ENCODE measurements at regions not wholly inside any gene's neighbourhood (a gene's known extent, or its start where the extent isn't known, plus 50 kb on each side); places are given as distances from the start of the nearest gene placed in this dataset.

- Histone ChIP-seq H3K4ac (ENCODE audit: low read depth, low read length) (no peak overlapping the region), H3K23ac (ENCODE audit: low read length) (no peak overlapping the region), H3K4me1 (ENCODE audit: control insufficient read depth in 1 of 2, insufficient read depth in 2 of 2, low read length in 2 of 2) (no peaks in the 10 kb centered on the region), H3K4me2 (ENCODE audit: low read length) (no peak overlapping the region), H4K8ac (ENCODE audit: low read depth, low read length) (no peak overlapping the region), H2BK5ac (ENCODE audit: low read depth, low read length, poor library complexity) (no peak overlapping the region), H3K18ac (ENCODE audit: low read length) (no peak overlapping the region), H2AK5ac (ENCODE audit: low read length) (no peak overlapping the region), H4K12ac (ENCODE audit: low read depth, low read length) (no peak overlapping the region), H2BK12ac (ENCODE audit: low read length) (no peak overlapping the region), H3K9ac (ENCODE audit: low read length) (no peak overlapping the region), H3K4me3 (ENCODE audit: low read depth, low read length) (no peak overlapping the region), H3K79me2 (ENCODE audit: control insufficient read depth, insufficient read depth, low read length, poor library complexity) (no peaks in the 10 kb centered on the region), H3K9me3 (ENCODE audit: insufficient read depth, low read depth, low read length) (no peaks in the 10 kb centered on the region), H4K91ac (ENCODE audit: low read depth, low read length) (no peak overlapping the region), H3K36me3 (ENCODE audit: control insufficient read depth in 1 of 2, insufficient read depth in 2 of 2, low read length in 2 of 2) (no peaks in the 10 kb centered on the region), H2AFZ (ENCODE audit: insufficient read depth, low read length, poor library complexity) (no peak overlapping the region), H3K14ac (ENCODE audit: low read length) (no peak overlapping the region), H3K27me3 (ENCODE audit: insufficient read depth, low read length) (no peaks in the 10 kb centered on the region), H2BK120ac (ENCODE audit: insufficient read depth, low read length, poor library complexity) (no peak overlapping the region), H3K79me1 (ENCODE audit: low read length) (no peaks in the 10 kb centered on the region), H3K27ac (ENCODE audit: low read depth, low read length) (no peak overlapping the region)
- no CpG with 5 or more reads among the region's 6 CpGs for WGBS (ENCODE audit: extremely low coverage, insufficient coverage, insufficient read length)
- peak in 1 of 2 donors; percentile 31 for DNase-seq
These were observed 1156.3 kb downstream of the SORCS3 start for GRCh38 chr10:105797234-105797890.

- no peak overlapping the region for H3K27ac ChIP-seq (ENCODE audit: low read depth, low read length)
- H4K8ac ChIP-seq (ENCODE audit: low read depth, low read length), result no peak overlapping the region
- no peak overlapping the region for H2BK12ac ChIP-seq (ENCODE audit: low read length)
- no peaks in the 10 kb centered on the region for H3K4me1 ChIP-seq (ENCODE audit: control insufficient read depth in 1 of 2, insufficient read depth in 2 of 2, low read length in 2 of 2)
- WGBS (ENCODE audit: extremely low coverage, insufficient coverage, insufficient read length), result no CpG with 5 or more reads among the region's 3 CpGs
- no peaks in the 10 kb centered on the region for H3K9me3 ChIP-seq (ENCODE audit: insufficient read depth, low read depth, low read length)
- no peak overlapping the region for H4K12ac ChIP-seq (ENCODE audit: low read depth, low read length)
- no peak for DNase-seq
- H3K4me2 ChIP-seq (ENCODE audit: low read length), result no peak overlapping the region
- no peaks in the 10 kb centered on the region for H3K79me1 ChIP-seq (ENCODE audit: low read length)
- no peaks in the 10 kb centered on the region for H3K79me2 ChIP-seq (ENCODE audit: control insufficient read depth, insufficient read depth, low read length, poor library complexity)
- no peak overlapping the region for H3K4ac ChIP-seq (ENCODE audit: low read depth, low read length)
- H3K9ac ChIP-seq (ENCODE audit: low read length), result no peak overlapping the region
- no peaks in the 10 kb centered on the region for H3K36me3 ChIP-seq (ENCODE audit: control insufficient read depth in 1 of 2, insufficient read depth in 2 of 2, low read length in 2 of 2)
- H3K27me3 ChIP-seq (ENCODE audit: insufficient read depth, low read length), result no peaks in the 10 kb centered on the region
- no peak overlapping the region for H3K14ac ChIP-seq (ENCODE audit: low read length)
- H2AK5ac ChIP-seq (ENCODE audit: low read length), result no peak overlapping the region
- no peak overlapping the region for H3K18ac ChIP-seq (ENCODE audit: low read length)
- no peak overlapping the region for H2BK120ac ChIP-seq (ENCODE audit: insufficient read depth, low read length, poor library complexity)
- H4K91ac ChIP-seq (ENCODE audit: low read depth, low read length), result no peak overlapping the region
- no peak overlapping the region for H3K4me3 ChIP-seq (ENCODE audit: low read depth, low read length)
- no peak overlapping the region for H2BK5ac ChIP-seq (ENCODE audit: low read depth, low read length, poor library complexity)
- no peak overlapping the region for H3K23ac ChIP-seq (ENCODE audit: low read length)
- H2AFZ ChIP-seq (ENCODE audit: insufficient read depth, low read length, poor library complexity), result no peak overlapping the region
These were observed 1152.0 kb downstream of the SORCS3 start for GRCh38 chr10:105793071-105793470.

GRCh38 chr10:105785721-105786120, 1144.6 kb downstream of the SORCS3 start:
- H3K27ac ChIP-seq (ENCODE audit: low read depth, low read length), result no peak overlapping the region
- no peak overlapping the region for H3K4ac ChIP-seq (ENCODE audit: low read depth, low read length)
- H2BK120ac ChIP-seq (ENCODE audit: insufficient read depth, low read length, poor library complexity), result no peak overlapping the region
- no peak overlapping the region for H3K18ac ChIP-seq (ENCODE audit: low read length)
- no peaks in the 10 kb centered on the region for H3K9me3 ChIP-seq (ENCODE audit: insufficient read depth, low read depth, low read length)
- H2AFZ ChIP-seq (ENCODE audit: insufficient read depth, low read length, poor library complexity), result no peak overlapping the region
- no peak overlapping the region for H3K23ac ChIP-seq (ENCODE audit: low read length)
- no peaks in the 10 kb centered on the region for H3K79me1 ChIP-seq (ENCODE audit: low read length)
- H3K4me2 ChIP-seq (ENCODE audit: low read length), result no peak overlapping the region
- H3K14ac ChIP-seq (ENCODE audit: low read length), result no peak overlapping the region
- H2BK12ac ChIP-seq (ENCODE audit: low read length), result no peak overlapping the region
- WGBS (ENCODE audit: extremely low coverage, insufficient coverage, insufficient read length), result no CpG with 5 or more reads among the region's 3 CpGs
- no peak overlapping the region for H3K4me3 ChIP-seq (ENCODE audit: low read depth, low read length)
- no peak overlapping the region for H3K9ac ChIP-seq (ENCODE audit: low read length)
- DNase-seq, result no peak
- H4K91ac ChIP-seq (ENCODE audit: low read depth, low read length), result no peak overlapping the region
- H2BK5ac ChIP-seq (ENCODE audit: low read depth, low read length, poor library complexity), result no peak overlapping the region
- no peak overlapping the region for H4K8ac ChIP-seq (ENCODE audit: low read depth, low read length)
- no peak overlapping the region for H4K12ac ChIP-seq (ENCODE audit: low read depth, low read length)
- no peaks in the 10 kb centered on the region for H3K4me1 ChIP-seq (ENCODE audit: control insufficient read depth in 1 of 2, insufficient read depth in 2 of 2, low read length in 2 of 2)
- H3K79me2 ChIP-seq (ENCODE audit: control insufficient read depth, insufficient read depth, low read length, poor library complexity), result no peaks in the 10 kb centered on the region
- H3K36me3 ChIP-seq (ENCODE audit: control insufficient read depth in 1 of 2, insufficient read depth in 2 of 2, low read length in 2 of 2), result no peaks in the 10 kb centered on the region
- H2AK5ac ChIP-seq (ENCODE audit: low read length), result no peak overlapping the region
- H3K27me3 ChIP-seq (ENCODE audit: insufficient read depth, low read length), result no peaks in the 10 kb centered on the region

DNA sequence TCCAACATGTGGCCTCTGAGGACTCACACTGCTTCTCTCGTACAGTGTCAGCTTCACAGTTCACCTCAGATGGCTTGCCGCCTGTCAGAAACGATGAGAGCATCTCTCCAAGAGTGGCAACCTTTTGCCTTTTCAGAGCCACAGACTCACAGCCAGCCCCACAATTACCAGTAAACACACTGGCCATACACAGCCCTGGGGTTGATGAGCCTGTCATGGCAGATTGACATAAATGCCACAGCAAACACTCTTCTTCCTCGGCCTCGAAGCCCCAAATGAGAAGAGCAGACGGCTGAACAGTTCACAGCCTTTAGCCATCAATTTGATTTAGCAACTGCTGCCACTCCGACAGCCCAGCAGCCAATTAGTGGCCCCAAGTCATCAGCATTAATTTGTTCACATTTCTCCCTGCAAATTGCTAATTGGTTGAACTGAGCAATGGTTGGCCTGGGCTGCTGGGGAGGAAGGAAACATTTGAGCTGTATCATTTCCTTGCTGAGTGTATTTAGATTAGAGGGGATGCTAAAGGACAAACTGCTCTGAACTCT, 1142.9 kb downstream of the SORCS3 start:
- H4K8ac ChIP-seq (ENCODE audit: low read depth, low read length), result no peak overlapping the region
- H3K36me3 ChIP-seq (ENCODE audit: control insufficient read depth in 1 of 2, insufficient read depth in 2 of 2, low read length in 2 of 2), result no peaks in the 10 kb centered on the region
- no peaks in the 10 kb centered on the region for H3K4me1 ChIP-seq (ENCODE audit: control insufficient read depth in 1 of 2, insufficient read depth in 2 of 2, low read length in 2 of 2)
- H3K9me3 ChIP-seq (ENCODE audit: insufficient read depth, low read depth, low read length), result no peaks in the 10 kb centered on the region
- WGBS (ENCODE audit: extremely low coverage, insufficient coverage, insufficient read length), result no CpG with 5 or more reads among the region's 7 CpGs
- no peak overlapping the region for H3K23ac ChIP-seq (ENCODE audit: low read length)
- no peak overlapping the region for H3K9ac ChIP-seq (ENCODE audit: low read length)
- DNase-seq, result no peak
- no peak overlapping the region for H4K91ac ChIP-seq (ENCODE audit: low read depth, low read length)
- H3K27me3 ChIP-seq (ENCODE audit: insufficient read depth, low read length), result no peaks in the 10 kb centered on the region
- H2AFZ ChIP-seq (ENCODE audit: insufficient read depth, low read length, poor library complexity), result no peak overlapping the region
- H3K4ac ChIP-seq (ENCODE audit: low read depth, low read length), result no peak overlapping the region
- no peak overlapping the region for H3K27ac ChIP-seq (ENCODE audit: low read depth, low read length)
- H3K79me1 ChIP-seq (ENCODE audit: low read length), result no peaks in the 10 kb centered on the region
- H4K12ac ChIP-seq (ENCODE audit: low read depth, low read length), result no peak overlapping the region
- no peak overlapping the region for H3K14ac ChIP-seq (ENCODE audit: low read length)
- H3K4me2 ChIP-seq (ENCODE audit: low read length), result no peak overlapping the region
- H2BK12ac ChIP-seq (ENCODE audit: low read length), result no peak overlapping the region
- H3K79me2 ChIP-seq (ENCODE audit: control insufficient read depth, insufficient read depth, low read length, poor library complexity), result no peaks in the 10 kb centered on the region
- H3K18ac ChIP-seq (ENCODE audit: low read length), result no peak overlapping the region
- no peak overlapping the region for H2BK5ac ChIP-seq (ENCODE audit: low read depth, low read length, poor library complexity)
- no peak overlapping the region for H3K4me3 ChIP-seq (ENCODE audit: low read depth, low read length)
- no peak overlapping the region for H2BK120ac ChIP-seq (ENCODE audit: insufficient read depth, low read length, poor library complexity)
- no peak overlapping the region for H2AK5ac ChIP-seq (ENCODE audit: low read length)

All from trophoblast cell (in vitro differentiated cells and primary cell).